ENCODE measurements at regions not wholly inside any gene's neighbourhood (a gene's known extent, or its start where the extent isn't known, plus 50 kb on each side); places are given as distances from the start of the nearest gene placed in this dataset.

GRCh38 chr9:95610006-95610785 lies 93.4 kb upstream of the PTCH1 start:
- FAIRE-seq = no peak

- no peak for FAIRE-seq
Measured at GRCh38 chr9:95609426-95609825, 92.7 kb upstream of the PTCH1 start.

GRCh38 chr9:95608341-95608740 lies 91.6 kb upstream of the PTCH1 start:
- FAIRE-seq = no peak

- FAIRE-seq = no peak
Measured at GRCh38 chr9:95607507-95607906, 90.7 kb upstream of the PTCH1 start.

- no peak for FAIRE-seq
Measured at GRCh38 chr9:95606489-95607350, 89.9 kb upstream of the PTCH1 start.

- no peak for FAIRE-seq
Measured at GRCh38 chr9:95605816-95606488, 89.2 kb upstream of the PTCH1 start.

DNA sequence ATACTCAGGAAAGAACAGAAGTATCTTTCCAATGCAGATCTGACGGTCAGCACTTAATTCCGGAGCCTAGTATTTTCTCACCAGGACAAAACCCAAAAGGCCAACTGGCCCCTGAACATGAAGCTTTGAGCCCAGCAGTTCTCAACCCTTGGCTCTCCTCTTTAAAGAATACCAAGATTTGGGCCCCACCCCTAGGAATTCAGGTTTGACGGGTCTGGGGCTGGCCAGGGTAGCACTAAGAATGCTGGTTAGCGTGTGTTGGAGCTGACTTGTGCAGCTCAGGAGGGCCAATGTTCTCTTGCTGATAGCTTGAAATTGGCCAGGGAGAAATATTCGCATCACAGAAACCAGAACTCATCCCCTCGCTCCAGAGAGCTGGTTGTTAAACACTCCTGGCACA lies 88.3 kb upstream of the PTCH1 start:
- FAIRE-seq = no peak

DNA sequence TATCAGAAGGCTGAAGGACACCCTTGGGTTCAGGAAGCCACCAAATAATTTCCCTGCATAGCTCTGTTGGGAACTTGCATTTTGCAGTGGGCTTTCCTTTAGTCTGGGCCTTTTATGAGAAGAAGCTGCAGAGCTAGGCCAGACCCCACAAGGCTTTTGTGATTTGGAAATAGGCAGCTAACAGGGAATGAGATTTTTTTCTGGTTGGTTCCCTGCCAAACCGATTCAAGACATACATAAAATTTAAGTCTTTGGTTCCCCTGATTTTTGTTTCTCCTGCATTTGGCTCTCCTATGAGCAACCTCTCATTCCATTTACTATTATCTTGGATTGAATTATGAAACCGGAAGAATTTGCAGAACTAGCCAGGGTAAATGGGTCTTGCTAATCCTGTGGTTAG lies 81.5 kb upstream of the PTCH1 start:
- FAIRE-seq = no peak

GRCh38 chr9:95595721-95596295 lies 79.0 kb upstream of the PTCH1 start:
- FAIRE-seq = no peak

DNA sequence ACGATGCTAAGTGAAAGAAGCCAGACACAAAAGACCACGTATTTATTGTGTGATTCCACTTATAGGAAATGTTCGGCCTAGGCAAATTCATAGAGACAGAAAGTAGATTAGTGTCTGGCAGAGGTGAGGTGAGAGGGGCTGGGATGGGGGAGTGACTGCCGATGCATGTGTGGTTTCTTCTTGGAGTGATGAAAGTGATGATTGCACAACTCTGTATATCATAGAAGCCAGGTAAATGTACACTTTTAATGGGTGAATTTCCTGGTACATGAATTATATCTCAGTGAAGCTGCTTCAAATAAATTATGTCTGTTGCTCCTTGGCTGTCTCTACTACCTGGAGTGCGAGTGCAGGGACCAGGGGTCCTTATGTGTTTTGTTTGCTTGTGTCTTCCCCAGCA lies 76.2 kb upstream of the PTCH1 start:
- FAIRE-seq = no peak

DNA sequence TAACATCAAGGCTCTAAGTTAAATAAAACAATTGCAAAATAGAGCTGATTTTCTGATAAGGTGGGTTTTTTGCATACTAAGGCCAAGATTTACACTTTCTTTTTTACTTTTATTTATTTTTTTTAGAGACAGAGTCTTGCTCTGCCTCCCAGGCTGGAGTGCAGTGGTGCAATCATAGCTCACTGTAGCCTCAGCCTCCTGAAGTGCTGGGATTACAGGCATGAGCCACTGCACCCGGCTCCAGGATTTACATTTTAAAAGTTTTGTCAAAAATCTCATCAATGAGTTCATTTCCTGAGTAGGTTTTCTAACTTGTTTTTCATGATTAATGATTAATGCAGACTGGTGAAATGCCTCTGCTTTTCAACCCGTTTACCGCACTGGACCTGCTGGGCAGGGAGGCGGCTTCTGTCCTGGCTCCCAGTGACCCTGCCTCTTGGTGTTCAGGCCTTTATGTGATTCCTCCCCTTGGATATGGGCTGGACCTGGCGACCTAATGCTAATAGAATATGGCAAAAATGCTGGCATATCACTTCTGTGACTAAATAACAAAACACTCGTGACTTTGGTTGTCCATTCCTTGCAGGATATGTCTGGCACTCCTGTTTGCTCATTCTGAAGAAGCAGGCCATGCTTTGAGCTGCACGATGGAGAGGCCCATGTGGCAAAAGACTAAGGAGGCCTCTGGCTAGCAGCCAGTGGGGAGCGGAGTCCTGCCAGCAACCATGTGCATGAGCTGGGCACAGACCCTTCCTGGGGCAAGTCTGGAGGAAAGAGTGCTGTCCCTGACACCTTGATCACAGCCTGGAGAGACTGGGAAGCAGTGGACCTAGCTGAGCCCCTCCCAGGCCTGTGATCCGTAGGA lies 72.2 kb upstream of the PTCH1 start:
- no peak for FAIRE-seq

- no peak for FAIRE-seq
Measured at GRCh38 chr9:95587021-95587964, 70.5 kb upstream of the PTCH1 start.

DNA sequence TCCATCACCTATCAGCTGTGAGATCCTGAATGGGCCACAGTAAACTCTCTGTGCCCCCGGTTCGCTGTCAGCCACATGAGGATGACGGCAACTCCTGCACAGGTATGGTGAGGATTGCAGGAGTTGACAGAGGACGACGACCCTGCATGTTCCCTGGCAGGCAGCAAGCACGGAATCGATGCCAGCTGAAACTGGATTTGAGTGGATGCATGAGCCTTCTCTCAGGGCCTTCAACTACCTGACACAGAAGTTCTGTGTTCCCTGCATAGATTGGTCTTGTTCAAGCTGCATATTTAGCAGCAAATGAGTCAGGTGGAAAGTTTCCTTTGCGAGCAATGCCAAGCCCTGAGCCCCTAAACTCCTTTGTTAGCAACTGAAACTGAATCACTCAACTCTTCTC lies 69.6 kb upstream of the PTCH1 start:
- FAIRE-seq = no peak

DNA sequence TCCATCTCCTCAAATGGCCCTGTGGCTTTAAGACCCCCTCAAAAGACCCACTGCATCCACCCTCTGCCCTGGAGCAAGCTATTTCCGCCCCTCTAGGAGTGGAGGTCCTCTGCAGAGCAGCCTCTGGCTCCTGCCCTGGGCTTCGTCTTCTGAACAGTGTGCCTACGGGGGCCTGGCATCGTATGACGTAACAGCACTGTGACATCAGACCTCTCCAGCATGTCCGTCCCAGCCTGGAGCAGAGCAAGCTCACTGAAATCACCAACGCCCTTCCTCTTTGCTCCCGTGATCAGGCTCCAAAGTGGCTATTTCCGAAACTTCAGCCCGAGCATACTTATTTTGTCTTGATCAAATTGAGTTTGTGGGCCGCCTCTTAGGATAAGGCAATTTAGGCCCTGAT lies 69.1 kb upstream of the PTCH1 start:
- FAIRE-seq = no peak

DNA sequence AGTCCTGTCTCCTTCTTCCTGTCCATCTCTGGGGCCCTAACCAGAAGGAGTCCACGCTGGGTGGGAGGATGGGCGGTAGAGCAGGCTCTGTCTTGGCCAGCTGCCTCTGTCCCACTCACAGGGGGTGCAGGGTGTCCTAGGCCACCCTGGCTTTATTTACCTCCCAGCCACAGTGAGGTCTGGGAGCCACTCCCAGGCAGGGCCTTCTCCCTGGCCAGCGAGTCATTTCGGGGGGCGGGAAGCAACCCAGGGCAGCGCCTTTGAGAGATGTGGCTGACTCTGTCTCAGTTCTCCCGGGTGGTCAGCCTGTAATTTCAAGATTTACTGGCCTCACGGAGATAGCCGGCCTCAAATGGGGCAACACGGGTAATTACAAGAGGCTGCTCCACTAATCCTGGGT lies 67.4 kb upstream of the PTCH1 start:
- no peak for FAIRE-seq

DNA sequence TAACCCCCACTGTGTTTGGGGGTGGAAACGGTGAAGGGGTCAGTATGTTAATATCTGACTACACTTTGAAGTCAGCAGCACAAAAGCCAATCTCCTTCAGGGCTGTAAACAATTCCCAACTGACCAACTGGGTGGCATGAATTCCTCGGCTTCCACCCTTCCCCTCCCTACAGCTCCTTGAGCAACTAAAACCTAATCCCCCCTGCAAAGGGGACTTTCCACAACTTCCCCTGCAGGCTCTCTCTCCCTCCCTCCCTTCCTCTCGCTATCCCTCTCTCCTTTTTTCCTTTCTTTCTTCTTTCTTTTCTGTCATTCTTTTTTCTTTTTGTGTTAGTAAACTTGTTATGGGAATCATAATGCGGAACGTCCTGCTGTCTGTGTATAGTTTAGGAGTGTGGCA lies 65.1 kb upstream of the PTCH1 start:
- no peak for FAIRE-seq

GRCh38 chr9:95580812-95581761 lies 64.3 kb upstream of the PTCH1 start:
- no peak for FAIRE-seq

GRCh38 chr9:95574866-95575553 lies 58.2 kb upstream of the PTCH1 start:
- FAIRE-seq = no peak

- no peak for FAIRE-seq
Measured at GRCh38 chr9:95574176-95574575, 57.4 kb upstream of the PTCH1 start.
